HepG2 (cell line): ENCODE measurements at regions not wholly inside any gene's neighbourhood (a gene's known extent, or its start where the extent isn't known, plus 50 kb on each side); places are given as distances from the start of the nearest gene placed in this dataset.
A peak's percentile ranks its signal among the peaks of the same experiment; 100 is the strongest.

Source experiments
- ATAC-seq: fragments of 200-7000 bp; cut with Tn5 transposase; 3 replicates; pipeline ENCODE4 v1.9.1; 2020; ENCODE audit warnings: mild to moderate bottlenecking, moderate library complexity
- BruUV-seq: library from RNA; stranded (reverse); fragments of 400-500 nt; replicated peaks from 2 replicates; lab custom pipeline; 2021; lab: Mats Ljungman, UMichigan
- CTCF ChIA-PET: fragments of 300-600 bp; formaldehyde crosslinking; extraction: SDS; loops from one replicate; lab custom pipeline; 2021; ENCODE audit warnings: low total read pairs, inconsistent platforms, low intra/inter-chr PET ratio; lab: Yijun Ruan, JAX
- POLR2A ChIA-PET: fragments of 350-600 bp; sonication (Branson Sonifier 250); formaldehyde crosslinking; loops from one replicate; lab custom pipeline; 2020; ENCODE audit warnings: antibody characterized with exemption, inconsistent platforms; lab: Yijun Ruan, JAX
- DNase-seq: peaks from one replicate; pipeline ENCODE4 v3.0.0-alpha.2; 2015; ENCODE audit warnings: low spot score
- FAIRE-seq: peaks from 3 replicates; lab custom pipeline; 2011; peaks lifted over from hg19 to GRCh38; lab: Jason Lieb, UNC
- H2AFZ ChIP-seq: one replicate; pipeline ENCODE4 v1.6.1; 2011; ENCODE audit warnings: low read length, inconsistent platforms
- H3K27ac ChIP-seq: fragments of 300-600 bp; 3 replicates; pipeline ENCODE4 v1.8.0; 2011; ENCODE audit warnings: mixed run types, mild to moderate bottlenecking, mixed read lengths, low read length, inconsistent platforms; ENCODE audit not compliant: insufficient read depth; ENCODE audit errors: extremely low read length
- H3K27me3 ChIP-seq, 2 experiments: fragments of 200-600 bp in 1 of 2; 2 replicates in 1 of 2; 3 replicates in 1 of 2; pipeline versions ENCODE4 v1.6.0 to v1.8.0; 2011; ENCODE audit warnings: low read length in 2 of 2, mild to moderate bottlenecking in 2 of 2, moderate library complexity in 2 of 2, inconsistent platforms in 1 of 2; ENCODE audit not compliant: insufficient read depth in 2 of 2, control insufficient read depth in 1 of 2
- H3K36me3 ChIP-seq, 2 experiments: fragments of 200-600 bp in 1 of 2; replicated peaks in 1 of 2; 2 replicates in 1 of 2; 3 replicates in 1 of 2; pipeline versions ENCODE4 v1.5.1 to v1.8.0; 2011; ENCODE audit warnings: low read length in 2 of 2, inconsistent platforms in 1 of 2; ENCODE audit not compliant: insufficient read depth in 2 of 2, control insufficient read depth in 1 of 2
- H3K4me1 ChIP-seq: 2 replicates; pipeline ENCODE4 v1.5.1; 2012; ENCODE audit warnings: low read length, inconsistent platforms; ENCODE audit not compliant: insufficient read depth
- H3K4me2 ChIP-seq: 2 replicates; pipeline ENCODE4 v1.6.0; 2011; ENCODE audit warnings: low read depth, low read length, inconsistent platforms
- H3K4me3 ChIP-seq, 3 experiments: fragments of 200-600 bp in 1 of 3; sonication (generic), shearing (Covaris generic) in 1 of 3; replicated peaks in 1 of 3; 2 replicates each; pipeline ENCODE4 v1.5.1; 2011 to 2016; ENCODE audit warnings: low read length in 3 of 3, inconsistent platforms in 2 of 3, low read depth in 2 of 3, mild to moderate bottlenecking in 2 of 3, control low read depth in 1 of 3, mixed read lengths in 1 of 3; ENCODE audit not compliant: insufficient read depth in 1 of 3
- H3K79me2 ChIP-seq: one replicate; pipeline ENCODE4 v1.6.1; 2011; ENCODE audit warnings: low read length, inconsistent platforms; ENCODE audit not compliant: insufficient read depth
- H3K9ac ChIP-seq: 2 replicates; pipeline ENCODE4 v1.6.0; 2011; ENCODE audit warnings: mild to moderate bottlenecking, low read depth, low read length, inconsistent platforms; ENCODE audit not compliant: insufficient read depth
- H3K9me3 ChIP-seq: 2 replicates; pipeline ENCODE4 v1.5.1; 2012; ENCODE audit warnings: mild to moderate bottlenecking, low read length
- H4K20me1 ChIP-seq: 2 replicates; pipeline ENCODE4 v1.6.0; 2011; ENCODE audit warnings: inconsistent platforms, mild to moderate bottlenecking, low read length, moderate library complexity; ENCODE audit not compliant: insufficient read depth
- ATF2 ChIP-seq: sonication (generic); formaldehyde crosslinking; IDR thresholded peaks from 2 replicates; pipeline ENCODE4 v1.4.0; 2020; ENCODE audit warnings: missing genetic modification reagents
- CBX1 ChIP-seq: IDR thresholded peaks from one replicate; pipeline ENCODE4 v1.6.1; 2016; ENCODE audit warnings: antibody characterized with exemption, low read depth
- EED ChIP-seq: sonication (generic); formaldehyde crosslinking; IDR thresholded peaks from 2 replicates; pipeline ENCODE4 v1.5.0; 2020; ENCODE audit warnings: mild to moderate bottlenecking, missing genetic modification reagents
- FOXA1 ChIP-seq, 2 experiments: fragments of 450-650 bp in 1 of 2; sonication (generic) in 1 of 2; formaldehyde crosslinking in 1 of 2; IDR thresholded peaks; 2 replicates each; pipeline versions ENCODE4 v1.4.0 to v1.6.1; 2016 to 2020; ENCODE audit warnings: missing genetic modification reagents in 1 of 2
- FUBP1 ChIP-seq: sonication (generic); formaldehyde crosslinking; IDR thresholded peaks from 2 replicates; pipeline ENCODE4 v1.5.1; 2020; ENCODE audit warnings: missing genetic modification reagents, mild to moderate bottlenecking, borderline replicate concordance
- ISX ChIP-seq: sonication (generic); formaldehyde crosslinking; conservative IDR thresholded peaks from 2 replicates; pipeline ENCODE4 v1.5.0; 2020; ENCODE audit warnings: missing genetic modification reagents
- MAFK ChIP-seq, 2 experiments: IDR thresholded peaks in 1 of 2; conservative IDR thresholded peaks in 1 of 2; 2 replicates each; pipeline ENCODE4 v1.6.1; 2011; ENCODE audit warnings: improper control_type of control experiment in 2 of 2, low read length in 2 of 2
- MTA3 ChIP-seq: sonication (generic); formaldehyde crosslinking; IDR thresholded peaks from 2 replicates; pipeline ENCODE4 v1.4.0; 2020; ENCODE audit warnings: missing genetic modification reagents
- MYC ChIP-seq: sonication (generic); formaldehyde crosslinking; IDR thresholded peaks from 2 replicates; pipeline ENCODE4 v1.9.0; 2021; ENCODE audit warnings: missing genetic modification reagents, borderline replicate concordance
- RBM22 ChIP-seq: fragments of 200-400 bp; formaldehyde crosslinking; optimal IDR thresholded peaks from 2 replicates; pipeline ENCODE3; 2017; ENCODE audit warnings: mild to moderate bottlenecking, low read length, moderate library complexity
- SKI ChIP-seq: fragments of 450-650 bp; IDR thresholded peaks from one replicate; pipeline ENCODE4 v1.6.1; 2018; ENCODE audit warnings: mild to moderate bottlenecking; ENCODE audit not compliant: partially characterized antibody
- SYNCRIP ChIP-seq: fragments of 200-400 bp; formaldehyde crosslinking; IDR thresholded peaks from 2 replicates; pipeline ENCODE4 v1.6.1; 2018; ENCODE audit warnings: mild to moderate bottlenecking, low read depth, low read length; ENCODE audit not compliant: insufficient read depth
- TOE1 ChIP-seq: sonication (generic); formaldehyde crosslinking; IDR thresholded peaks from 2 replicates; pipeline ENCODE4 v1.4.0; 2020; ENCODE audit warnings: mild to moderate bottlenecking, missing genetic modification reagents
- ZMYM3 ChIP-seq: sonication (generic); formaldehyde crosslinking; IDR thresholded peaks from 2 replicates; pipeline ENCODE4 v1.5.1; 2020; ENCODE audit warnings: mild to moderate bottlenecking, missing genetic modification reagents
- ZNF567 ChIP-seq: sonication (generic); formaldehyde crosslinking; IDR thresholded peaks from 2 replicates; pipeline ENCODE4 v1.8.1; 2023; ENCODE audit warnings: mild to moderate bottlenecking, missing genetic modification reagents, borderline replicate concordance
- ZNF782 ChIP-seq: sonication (generic); formaldehyde crosslinking; IDR thresholded peaks from 2 replicates; pipeline ENCODE4 v1.4.0; 2020; ENCODE audit warnings: missing genetic modification reagents, mild to moderate bottlenecking, borderline replicate concordance
- WGBS: methylation state at CpG from one replicate; pipeline ENCODE4 v1.1.6; 2017; ENCODE audit warnings: low lambda C conversion rate; 5-methylcytosine and 5-hydroxymethylcytosine counted together
- in situ Hi-C: cut with HindIII; loops from 2 replicates; pipeline ENCODE4 v1.10.0; 2017; ENCODE audit warnings: low pct_unique_long_range_greater_than_20kb; ENCODE audit not compliant: extremely low pct_ligation_motif_present
- intact Hi-C: fragments of 100-400 bp; cut with micrococcal nuclease; formaldehyde crosslinking; loops from one replicate; pipeline ENCODE4 v1.10.0; 2022; ENCODE audit not compliant: unreplicated experiment
- TF ChIP-seq, protein P1 (sequence below): sonication (generic); formaldehyde crosslinking; IDR thresholded peaks from 2 replicates; pipeline ENCODE4 v1.4.0; 2020; ENCODE audit warnings: missing genetic modification reagents, borderline replicate concordance

DNA sequence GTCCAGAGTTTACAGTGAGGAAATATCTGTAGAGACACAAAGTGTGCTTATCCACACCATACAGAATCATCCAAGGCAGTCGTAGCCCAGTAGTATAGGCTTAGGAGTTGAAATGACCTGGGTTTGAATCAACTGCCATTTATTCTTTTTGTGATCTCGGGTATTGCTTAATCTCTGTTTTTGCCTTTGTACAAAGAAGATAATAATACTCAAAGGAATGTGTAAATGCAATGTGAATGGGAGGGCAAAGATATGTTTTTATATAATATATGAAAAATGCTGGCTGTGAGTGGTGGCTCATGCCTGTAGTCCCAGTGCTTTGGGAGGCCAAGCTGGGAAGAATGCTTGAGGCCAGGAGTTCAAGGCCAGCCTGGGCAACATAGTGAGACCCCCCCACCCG is 141.1 kb downstream of the SPATA31D1 start (continued):
- TF ChIP-seq ZNF567 (no peak), RBM22 (no peak), MYC (no peak), MTA3 (CRISPR knock-in tag) (no peak)

DNA sequence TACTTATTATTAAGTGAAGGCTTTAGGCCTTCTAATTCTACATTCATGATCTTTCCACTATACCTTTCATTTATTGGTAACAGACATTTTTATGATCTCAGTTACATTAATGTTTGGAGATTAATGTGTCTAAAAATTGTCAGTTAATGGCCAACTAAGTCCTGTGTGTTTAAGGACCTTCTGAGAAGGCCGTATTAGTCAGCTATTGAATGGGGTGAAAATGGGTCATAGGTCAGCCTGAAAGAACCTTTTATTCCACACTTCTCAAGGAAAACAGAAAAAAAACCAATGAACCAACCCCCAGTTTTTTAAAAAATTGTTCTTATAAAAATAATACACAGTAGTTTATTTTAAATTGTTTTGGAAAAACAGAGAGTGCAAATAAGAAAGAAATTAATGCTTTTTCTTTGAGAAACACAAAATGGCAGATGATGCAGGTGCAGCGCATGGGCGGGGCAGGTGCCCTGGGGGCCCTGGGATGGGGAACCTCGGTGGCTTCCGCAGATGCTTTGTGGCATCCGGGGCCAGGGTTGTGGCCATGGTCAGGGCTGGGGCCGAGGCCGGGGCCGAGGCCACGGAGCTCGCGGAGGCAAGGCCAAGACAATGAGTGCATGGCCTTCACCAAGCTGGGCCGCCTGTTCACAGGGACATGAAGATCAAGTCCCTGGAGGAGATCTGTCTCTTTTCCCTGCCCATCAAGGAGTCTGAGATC is 141.9 kb downstream of the SPATA31D1 start:
- Histone ChIP-seq H2AFZ (no peak overlapping the region), H3K4me2 (no peak overlapping the region), H3K27ac (no peak overlapping the region), H3K4me3 (no peak overlapping the region), H3K27me3 (no peaks in the 10 kb centered on the region), H3K4me1 (no peaks in the 10 kb centered on the region), H4K20me1 (no peaks in the 10 kb centered on the region), H3K36me3 (no peaks in the 10 kb centered on the region), H3K79me2 (no peaks in the 10 kb centered on the region), H3K9me3 (no peaks in the 10 kb centered on the region), H3K9ac (no peak overlapping the region)
- CTCF ChIA-PET, result no interaction called here
- POLR2A ChIA-PET, result no interaction called here
- in situ Hi-C loops, result no loop called here
- intact Hi-C loops, result no loop called here
- 56% methylated on average over 5 of the region's 13 CpGs for WGBS
- ATAC-seq (no peak), FAIRE-seq (no peak), DNase-seq (peak; percentile 1)
- no TSS peak for BruUV-seq
- TF ChIP-seq SYNCRIP, result no peak
- TF ChIP-seq ISX (CRISPR knock-in tag), result no peak
- no peak for TF ChIP-seq ZMYM3
- no peak for TF ChIP-seq TOE1
- TF ChIP-seq SKI, result no peak
- TF ChIP-seq, protein P1, sequence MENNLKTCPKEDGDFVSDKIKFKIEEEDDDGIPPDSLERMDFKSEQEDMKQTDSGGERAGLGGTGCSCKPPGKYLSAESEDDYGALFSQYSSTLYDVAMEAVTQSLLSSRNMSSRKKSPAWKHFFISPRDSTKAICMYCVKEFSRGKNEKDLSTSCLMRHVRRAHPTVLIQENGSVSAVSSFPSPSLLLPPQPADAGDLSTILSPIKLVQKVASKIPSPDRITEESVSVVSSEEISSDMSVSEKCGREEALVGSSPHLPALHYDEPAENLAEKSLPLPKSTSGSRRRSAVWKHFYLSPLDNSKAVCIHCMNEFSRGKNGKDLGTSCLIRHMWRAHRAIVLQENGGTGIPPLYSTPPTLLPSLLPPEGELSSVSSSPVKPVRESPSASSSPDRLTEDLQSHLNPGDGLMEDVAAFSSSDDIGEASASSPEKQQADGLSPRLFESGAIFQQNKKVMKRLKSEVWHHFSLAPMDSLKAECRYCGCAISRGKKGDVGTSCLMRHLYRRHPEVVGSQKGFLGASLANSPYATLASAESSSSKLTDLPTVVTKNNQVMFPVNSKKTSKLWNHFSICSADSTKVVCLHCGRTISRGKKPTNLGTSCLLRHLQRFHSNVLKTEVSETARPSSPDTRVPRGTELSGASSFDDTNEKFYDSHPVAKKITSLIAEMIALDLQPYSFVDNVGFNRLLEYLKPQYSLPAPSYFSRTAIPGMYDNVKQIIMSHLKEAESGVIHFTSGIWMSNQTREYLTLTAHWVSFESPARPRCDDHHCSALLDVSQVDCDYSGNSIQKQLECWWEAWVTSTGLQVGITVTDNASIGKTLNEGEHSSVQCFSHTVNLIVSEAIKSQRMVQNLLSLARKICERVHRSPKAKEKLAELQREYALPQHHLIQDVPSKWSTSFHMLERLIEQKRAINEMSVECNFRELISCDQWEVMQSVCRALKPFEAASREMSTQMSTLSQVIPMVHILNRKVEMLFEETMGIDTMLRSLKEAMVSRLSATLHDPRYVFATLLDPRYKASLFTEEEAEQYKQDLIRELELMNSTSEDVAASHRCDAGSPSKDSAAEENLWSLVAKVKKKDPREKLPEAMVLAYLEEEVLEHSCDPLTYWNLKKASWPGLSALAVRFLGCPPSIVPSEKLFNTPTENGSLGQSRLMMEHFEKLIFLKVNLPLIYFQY (CRISPR knock-in tag), result no peak
- TF ChIP-seq ATF2 (CRISPR knock-in tag), result no peak
- no peak for TF ChIP-seq FOXA1 (IDR thresholded peaks at IDR 0.05)
- TF ChIP-seq FOXA1 (CRISPR knock-in tag; IDR thresholded peaks at IDR 0.05), result no peak
- TF ChIP-seq ZNF782, result no peak
- no peak for TF ChIP-seq FUBP1 (CRISPR knock-in tag)
- no peak for TF ChIP-seq CBX1
- no peak for TF ChIP-seq EED
- no peak for TF ChIP-seq MAFK (conservative IDR thresholded peaks at IDR 0.05 in 1 of 2, IDR thresholded peaks at IDR 0.05 in 1 of 2; ENCODE audit: low read length in 2 of 2)
